ENCODE measurements at regions not wholly inside any gene's neighbourhood (a gene's known extent, or its start where the extent isn't known, plus 50 kb on each side); places are given as distances from the start of the nearest gene placed in this dataset.
A peak's percentile ranks its signal among the peaks of the same experiment; 100 is the strongest.

- Histone ChIP-seq H2AFZ (ENCODE audit: low read length) (no peak overlapping the region), H3K9ac (ENCODE audit: insufficient read depth, low read depth, low read length) (no peak overlapping the region), H3K4me3 (replicated peaks in 1 of 3; ENCODE audit: insufficient read depth in 1 of 3, low read depth in 2 of 3, low read length in 3 of 3) (no peak overlapping the region), H3K4me2 (ENCODE audit: low read depth, low read length) (no peak overlapping the region; the same call in 1 of the 2 replicates), H4K20me1 (ENCODE audit: insufficient read depth, low read length) (no peaks in the 10 kb centered on the region), H3K27ac (ENCODE audit: extremely low read length, insufficient read depth, low read length) (no peak overlapping the region), H3K36me3 (replicated peaks in 1 of 2; ENCODE audit: control insufficient read depth in 1 of 2, insufficient read depth in 2 of 2, low read length in 2 of 2) (no peaks in the 10 kb centered on the region), H3K27me3 (ENCODE audit: control insufficient read depth in 1 of 2, insufficient read depth in 2 of 2, low read length in 2 of 2) (no peaks in the 10 kb centered on the region), H3K4me1 (ENCODE audit: insufficient read depth, low read length) (peaks cover 10% of the 10 kb centered on the region; the same call in 1 of the 2 replicates), H3K79me2 (ENCODE audit: insufficient read depth, low read length) (no peaks in the 10 kb centered on the region), H3K9me3 (ENCODE audit: low read length) (no peaks in the 10 kb centered on the region)
- POLR2A ChIA-PET = no interaction called here
- intact Hi-C loops (cut with micrococcal nuclease; ENCODE audit: unreplicated experiment) (no loop called here), in situ Hi-C loops (cut with HindIII; ENCODE audit: extremely low pct_ligation_motif_present, low pct_unique_long_range_greater_than_20kb) (no loop called here)
- no peak for DNase-seq (ENCODE audit: low spot score)
- BruUV-seq (replicated peaks) = no TSS peak
- CTCF ChIA-PET (ENCODE audit: low intra/inter-chr PET ratio, low total read pairs) = no interaction called here
- ATAC-seq = peak; percentile 53; the same call in 2 of the 3 replicates
- FAIRE-seq = peak; percentile 8
- WGBS (ENCODE audit: low lambda C conversion rate) = 0% methylated on average over 1 of the region's 1 CpG
- TF ChIP-seq ZNF639 (CRISPR knock-in tag; conservative IDR thresholded peaks at IDR 0.05) (no peak), SMARCE1 (IDR thresholded peaks at IDR 0.05; ENCODE audit: borderline replicate concordance) (no peak), MTA3 (CRISPR knock-in tag; IDR thresholded peaks at IDR 0.05) (no peak), ZNF816 (CRISPR knock-in tag; IDR thresholded peaks at IDR 0.05; ENCODE audit: borderline replicate concordance) (no peak), ZNF616 (CRISPR knock-in tag; IDR thresholded peaks at IDR 0.05; ENCODE audit: low read depth) (no peak), ZNF383 (CRISPR knock-in tag; IDR thresholded peaks at IDR 0.05; ENCODE audit: borderline replicate concordance) (no peak), BRF2 (CRISPR knock-in tag; IDR thresholded peaks at IDR 0.05) (no peak), SOX13 (IDR thresholded peaks at IDR 0.05) (no peak), SOX13 (CRISPR knock-in tag; conservative IDR thresholded peaks at IDR 0.05 in 1 of 2, IDR thresholded peaks at IDR 0.05 in 1 of 2) (peak in 1 of 2 experiments; percentile 28; a peak in 1 of 4 replicates), ZNF883 (CRISPR knock-in tag; IDR thresholded peaks at IDR 0.05; ENCODE audit: not compliant biosample characterization) (no peak), CSRNP2 (CRISPR knock-in tag; conservative IDR thresholded peaks at IDR 0.05; ENCODE audit: low read depth) (no peak), SOX5 (CRISPR knock-in tag; IDR thresholded peaks at IDR 0.05; ENCODE audit: borderline replicate concordance) (0 out of 2 replicates have a peak, but pooled peaks have one; percentile 34), TBX2 (CRISPR knock-in tag; IDR thresholded peaks at IDR 0.05; ENCODE audit: borderline replicate concordance) (no peak), REST (IDR thresholded peaks at IDR 0.05; ENCODE audit: borderline replicate concordance in 1 of 2, low read depth in 1 of 2, low read length in 2 of 2) (no peak), ZNF781 (CRISPR knock-in tag; IDR thresholded peaks at IDR 0.05; ENCODE audit: borderline replicate concordance, not compliant biosample characterization) (no peak)
Measured at GRCh38 chr3:78517965-78518364, 1249.8 kb downstream of the ROBO1 start.
